NCI-H774 (cell line): ENCODE measurements at regions not wholly inside any gene's neighbourhood (a gene's known extent, or its start where the extent isn't known, plus 50 kb on each side); places are given as distances from the start of the nearest gene placed in this dataset.
"Not testable (repeated sequence)": the region's sequence is repeated elsewhere in the genome, so short reads cannot be mapped to it uniquely, and the experiment has no call there.

ENCODE experiments used
- DNase-seq: peaks from one replicate; lab custom pipeline; 2025; lab: John Stamatoyannopoulos, UW

- no peak for DNase-seq
Observed at GRCh38 chr20:53693262-53693871, 99.7 kb upstream of the ZNF217 start.

GRCh38 chr20:53692465-53693067 is 98.9 kb upstream of the ZNF217 start:
- DNase-seq, result no peak

- no peak for DNase-seq
Observed at GRCh38 chr20:53691811-53692192, 98.2 kb upstream of the ZNF217 start.

GRCh38 chr20:53691060-53691810 is 97.6 kb upstream of the ZNF217 start:
- no peak for DNase-seq

- DNase-seq, result no peak
Observed at GRCh38 chr20:53688085-53688484, 94.4 kb upstream of the ZNF217 start.

- no peak for DNase-seq
Observed at GRCh38 chr20:53685070-53685595, 91.5 kb upstream of the ZNF217 start.

GRCh38 chr20:53683506-53683905 is 89.9 kb upstream of the ZNF217 start:
- DNase-seq, result no peak

GRCh38 chr20:53681352-53682212 is 87.9 kb upstream of the ZNF217 start:
- DNase-seq, result no peak

- no peak for DNase-seq
Observed at GRCh38 chr20:53679597-53680309, 86.1 kb upstream of the ZNF217 start.

- no peak for DNase-seq
Observed at GRCh38 chr20:53678990-53679596, 85.5 kb upstream of the ZNF217 start.

GRCh38 chr20:53678315-53678989 is 84.8 kb upstream of the ZNF217 start:
- no peak for DNase-seq

- DNase-seq, result no peak
Observed at GRCh38 chr20:53677447-53678314, 84.0 kb upstream of the ZNF217 start.

GRCh38 chr20:53676987-53677386 is 83.3 kb upstream of the ZNF217 start:
- DNase-seq, result no peak

- no peak for DNase-seq
Observed at GRCh38 chr20:53676519-53676822, 82.8 kb upstream of the ZNF217 start.

GRCh38 chr20:53672484-53673129 is 79.0 kb upstream of the ZNF217 start:
- DNase-seq, result no peak

GRCh38 chr20:53671370-53671769 is 77.7 kb upstream of the ZNF217 start:
- no peak for DNase-seq

- DNase-seq, result not testable (repeated sequence)
Observed at GRCh38 chr20:53669517-53670313, 76.1 kb upstream of the ZNF217 start.

GRCh38 chr20:53668992-53669391 is 75.4 kb upstream of the ZNF217 start:
- no peak for DNase-seq
